ENCODE measurements at regions not wholly inside any gene's neighbourhood (a gene's known extent, or its start where the extent isn't known, plus 50 kb on each side); places are given as distances from the start of the nearest gene placed in this dataset.
"Not testable (repeated sequence)": the region's sequence is repeated elsewhere in the genome, so short reads cannot be mapped to it uniquely, and the experiment has no call there.

DNA sequence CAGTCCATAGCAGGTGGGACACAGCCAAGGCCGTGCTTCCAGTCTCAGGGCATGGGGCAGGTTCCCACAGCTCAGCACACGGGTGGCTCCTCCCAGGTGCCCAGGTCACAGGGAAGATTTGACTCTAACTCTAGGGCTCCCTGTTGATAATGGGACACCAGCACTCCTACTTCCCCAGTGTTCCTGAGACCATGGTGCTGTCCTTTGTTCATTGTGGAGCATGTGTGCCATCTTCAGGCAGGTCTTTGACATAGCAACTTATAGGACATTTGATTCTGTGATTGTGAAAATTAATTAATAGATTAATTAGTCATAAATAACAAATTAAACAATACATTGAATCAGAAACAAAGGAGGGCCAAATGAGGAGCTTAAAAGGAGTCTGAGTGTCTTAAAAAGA, 635.0 kb downstream of the RPIA start:
- DNase-seq: not testable (repeated sequence)

DNA sequence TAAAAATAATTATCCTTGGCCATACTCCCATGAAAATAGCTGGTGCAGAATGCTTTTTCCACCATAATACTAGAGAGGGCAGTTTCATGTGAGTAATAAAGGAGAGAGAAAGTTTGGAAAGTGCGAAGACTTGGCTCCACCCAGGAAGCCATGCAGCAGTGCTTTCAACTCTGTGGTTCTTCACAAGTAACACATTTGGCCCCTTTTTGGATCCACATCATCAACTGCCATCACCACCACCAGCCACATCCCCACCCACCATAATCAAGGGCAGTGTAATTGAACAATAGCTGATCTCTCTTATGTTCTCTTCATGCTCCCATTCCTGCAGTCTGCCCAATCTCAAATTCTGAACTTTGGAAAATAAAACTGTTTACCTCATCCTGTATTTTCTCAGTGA, 637.3 kb downstream of the RPIA start:
- DNase-seq: not testable (repeated sequence)

Measured in COR-L47 (cell line).